ENCODE measurements at regions not wholly inside any gene's neighbourhood (a gene's known extent, or its start where the extent isn't known, plus 50 kb on each side); places are given as distances from the start of the nearest gene placed in this dataset.

DNA sequence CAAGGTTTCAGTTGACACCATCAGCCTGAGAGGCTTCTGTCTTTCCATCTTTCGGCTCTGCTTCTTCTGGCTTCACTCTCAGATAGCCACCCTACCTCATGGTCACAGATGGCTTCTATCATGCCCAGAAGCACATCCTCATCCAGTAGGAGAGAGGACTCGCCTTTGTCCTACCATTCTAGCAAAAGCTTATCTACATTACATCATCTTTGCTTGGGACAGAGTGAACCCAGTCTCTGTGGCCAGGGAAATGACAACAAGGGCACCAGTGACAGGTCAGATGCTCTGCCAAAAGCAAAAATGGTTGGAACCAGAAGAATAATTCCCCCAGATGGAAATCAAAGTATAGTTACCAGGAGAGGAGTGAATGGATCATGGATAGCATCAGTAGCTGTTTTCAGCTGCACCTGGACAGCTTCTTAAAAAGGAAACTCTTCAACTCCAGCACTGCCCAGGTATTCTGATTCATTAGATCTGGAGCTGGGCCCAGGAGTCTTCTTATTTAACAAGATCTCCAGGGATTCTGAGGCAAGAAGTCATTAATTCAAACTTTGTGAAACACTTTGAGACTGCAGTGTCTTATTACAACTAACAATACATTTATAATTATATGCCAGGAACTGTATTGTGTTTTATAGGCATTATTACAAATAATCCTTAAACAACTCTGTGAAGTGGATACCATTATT is 257.7 kb upstream of the UBE2E3 start:
- TF ChIP-seq, protein P1, sequence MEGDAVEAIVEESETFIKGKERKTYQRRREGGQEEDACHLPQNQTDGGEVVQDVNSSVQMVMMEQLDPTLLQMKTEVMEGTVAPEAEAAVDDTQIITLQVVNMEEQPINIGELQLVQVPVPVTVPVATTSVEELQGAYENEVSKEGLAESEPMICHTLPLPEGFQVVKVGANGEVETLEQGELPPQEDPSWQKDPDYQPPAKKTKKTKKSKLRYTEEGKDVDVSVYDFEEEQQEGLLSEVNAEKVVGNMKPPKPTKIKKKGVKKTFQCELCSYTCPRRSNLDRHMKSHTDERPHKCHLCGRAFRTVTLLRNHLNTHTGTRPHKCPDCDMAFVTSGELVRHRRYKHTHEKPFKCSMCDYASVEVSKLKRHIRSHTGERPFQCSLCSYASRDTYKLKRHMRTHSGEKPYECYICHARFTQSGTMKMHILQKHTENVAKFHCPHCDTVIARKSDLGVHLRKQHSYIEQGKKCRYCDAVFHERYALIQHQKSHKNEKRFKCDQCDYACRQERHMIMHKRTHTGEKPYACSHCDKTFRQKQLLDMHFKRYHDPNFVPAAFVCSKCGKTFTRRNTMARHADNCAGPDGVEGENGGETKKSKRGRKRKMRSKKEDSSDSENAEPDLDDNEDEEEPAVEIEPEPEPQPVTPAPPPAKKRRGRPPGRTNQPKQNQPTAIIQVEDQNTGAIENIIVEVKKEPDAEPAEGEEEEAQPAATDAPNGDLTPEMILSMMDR (IDR thresholded peaks at IDR 0.05; ENCODE audit: low read depth, low read length, missing control alignments), result no peak
- Histone ChIP-seq H3K27me3 (replicated peaks) (no peaks in the 10 kb centered on the region), H3K4me3 (ENCODE audit: low read depth, low read length) (no peak overlapping the region), H3K27ac (no peak overlapping the region), H3K36me3 (replicated peaks) (no peaks in the 10 kb centered on the region)
- in situ Hi-C loops (cut with HindIII; ENCODE audit: low pct_ligation_motif_present, low sequenced_read_pairs), result no loop called here
- peak; percentile 29 for DNase-seq

DNA sequence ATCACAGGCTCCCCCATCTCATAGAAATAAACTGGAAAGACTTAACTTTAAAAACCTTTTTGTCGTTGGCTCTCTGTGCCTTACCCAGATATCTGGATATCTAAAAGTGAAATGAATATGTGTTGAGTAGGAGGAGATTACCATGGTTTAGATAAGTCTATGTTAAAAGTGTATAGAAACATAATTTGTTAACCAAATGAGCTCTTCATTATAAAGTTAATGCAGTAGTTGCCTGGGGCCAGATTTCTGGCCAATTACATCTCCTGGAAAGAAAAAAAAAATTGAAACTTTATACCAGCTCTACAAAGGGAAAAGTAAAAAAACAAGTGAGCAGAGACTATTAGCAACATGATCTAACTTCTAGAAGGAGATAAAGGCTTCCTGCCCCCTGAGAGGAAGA is 259.6 kb upstream of the UBE2E3 start:
- H3K27me3 ChIP-seq (replicated peaks), result no peaks in the 10 kb centered on the region
- in situ Hi-C loops (cut with HindIII; ENCODE audit: low pct_ligation_motif_present, low sequenced_read_pairs), result no loop called here
- TF ChIP-seq, protein P1 (IDR thresholded peaks at IDR 0.05; ENCODE audit: low read depth, low read length, missing control alignments), result no peak
- H3K27ac ChIP-seq, result no peak overlapping the region
- H3K36me3 ChIP-seq (replicated peaks), result no peaks in the 10 kb centered on the region
- no peak for DNase-seq
- no peak overlapping the region for H3K4me3 ChIP-seq (ENCODE audit: low read depth, low read length)

DNA sequence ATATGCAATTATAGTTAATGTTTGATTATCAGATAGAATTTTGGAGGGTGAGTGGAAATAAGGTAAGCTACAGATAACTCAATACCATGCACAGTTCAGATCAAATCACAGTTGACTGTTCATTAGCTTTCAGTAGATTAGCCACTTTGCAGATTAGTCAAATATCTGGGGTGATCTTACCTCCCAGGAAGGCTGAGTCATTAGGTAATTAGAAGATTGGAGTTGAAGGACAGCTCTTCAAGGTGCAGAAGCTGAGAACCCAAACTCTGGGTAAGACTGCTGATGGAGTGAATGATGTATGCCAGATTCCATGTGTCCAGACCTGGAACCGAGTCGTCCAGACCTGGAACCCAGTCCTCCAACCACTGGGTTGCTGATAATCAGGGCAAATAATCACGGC is 262.8 kb upstream of the UBE2E3 start:
- TF ChIP-seq, protein P1 (IDR thresholded peaks at IDR 0.05; ENCODE audit: low read depth, low read length, missing control alignments), result no peak
- in situ Hi-C loops (cut with HindIII; ENCODE audit: low pct_ligation_motif_present, low sequenced_read_pairs), result no loop called here
- no peaks in the 10 kb centered on the region for H3K27me3 ChIP-seq (replicated peaks)
- no peak overlapping the region for H3K27ac ChIP-seq
- H3K4me3 ChIP-seq (ENCODE audit: low read depth, low read length), result no peak overlapping the region
- DNase-seq, result no peak
- no peaks in the 10 kb centered on the region for H3K36me3 ChIP-seq (replicated peaks)

DNA sequence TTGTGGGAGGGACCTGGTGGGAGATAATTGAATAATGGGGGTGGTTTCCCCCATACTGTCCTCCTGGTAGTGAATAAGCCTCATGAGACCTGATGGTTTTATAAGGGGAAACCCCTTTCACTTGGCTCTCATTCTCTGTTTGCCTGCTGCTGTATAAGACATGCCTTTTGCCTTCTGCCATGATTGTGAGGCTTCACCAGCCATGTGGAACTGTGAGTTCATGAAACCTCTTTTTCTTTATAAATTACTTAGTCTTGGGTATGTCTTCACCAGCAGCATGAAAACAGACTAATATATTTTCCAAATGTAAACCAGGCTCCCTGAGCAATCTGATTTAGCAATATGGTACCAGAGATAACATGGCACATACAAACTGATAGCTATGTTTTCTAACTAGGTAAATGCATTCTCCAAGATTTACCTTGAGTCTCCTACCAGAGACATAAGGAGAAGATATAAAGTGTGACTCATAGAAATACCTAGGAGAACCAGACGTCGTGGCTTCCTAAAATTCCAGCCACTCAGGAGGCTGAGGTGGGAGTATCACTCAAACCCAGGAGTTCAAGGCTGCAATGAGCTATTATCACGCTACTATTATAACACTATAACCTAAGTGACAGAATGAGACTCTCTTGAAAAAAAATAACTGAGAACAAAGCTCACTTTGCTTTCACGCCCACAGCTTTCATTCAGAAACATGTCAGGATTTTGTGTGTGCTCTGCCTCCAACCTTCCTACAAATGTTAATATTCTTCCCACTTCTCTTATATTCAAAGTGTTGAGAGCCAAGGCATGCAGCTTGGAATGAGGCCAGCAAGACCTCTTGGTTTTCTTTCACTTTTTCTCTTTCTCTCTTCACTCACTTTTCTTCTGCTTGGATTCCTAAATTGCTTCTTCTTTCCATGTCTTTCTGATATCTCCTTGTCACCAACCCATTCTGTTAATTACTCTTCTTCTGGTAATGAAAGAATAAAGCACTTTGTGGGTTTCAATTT is 263.9 kb upstream of the UBE2E3 start:
- DNase-seq, result no peak
- in situ Hi-C loops (cut with HindIII; ENCODE audit: low pct_ligation_motif_present, low sequenced_read_pairs), result no loop called here
- no peak overlapping the region for H3K4me3 ChIP-seq (ENCODE audit: low read depth, low read length)
- TF ChIP-seq, protein P1 (IDR thresholded peaks at IDR 0.05; ENCODE audit: low read depth, low read length, missing control alignments), result no peak
- no peaks in the 10 kb centered on the region for H3K36me3 ChIP-seq (replicated peaks)
- no peaks in the 10 kb centered on the region for H3K27me3 ChIP-seq (replicated peaks)
- no peak overlapping the region for H3K27ac ChIP-seq

DNA sequence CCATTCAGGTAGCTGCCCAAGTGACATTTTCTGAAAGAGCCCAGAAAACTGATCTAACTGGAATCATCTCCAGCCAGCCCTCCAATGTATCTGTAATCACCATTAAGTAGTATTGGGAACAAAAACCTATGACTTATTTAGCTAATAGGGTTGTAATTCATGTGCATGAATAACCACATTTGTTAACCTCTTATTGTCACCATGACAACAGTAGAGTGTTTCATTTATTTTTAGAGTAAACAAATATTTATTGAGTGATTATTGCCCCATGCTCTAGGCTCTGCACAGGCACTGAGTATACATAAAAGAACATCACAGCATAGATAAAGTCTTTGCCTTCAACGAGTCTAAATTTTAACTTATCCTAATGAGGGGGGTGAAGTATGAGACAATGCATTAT is 265.4 kb upstream of the UBE2E3 start:
- Histone ChIP-seq H3K27me3 (replicated peaks) (no peaks in the 10 kb centered on the region), H3K36me3 (replicated peaks) (no peaks in the 10 kb centered on the region), H3K4me3 (ENCODE audit: low read depth, low read length) (no peak overlapping the region), H3K27ac (no peak overlapping the region)
- no peak for DNase-seq
- in situ Hi-C loops (cut with HindIII; ENCODE audit: low pct_ligation_motif_present, low sequenced_read_pairs), result no loop called here
- TF ChIP-seq, protein P1 (IDR thresholded peaks at IDR 0.05; ENCODE audit: low read depth, low read length, missing control alignments), result no peak

Data from brain microvascular endothelial cell (primary cell).